ENCODE measurements at regions not wholly inside any gene's neighbourhood (a gene's known extent, or its start where the extent isn't known, plus 50 kb on each side); places are given as distances from the start of the nearest gene placed in this dataset.

DNA sequence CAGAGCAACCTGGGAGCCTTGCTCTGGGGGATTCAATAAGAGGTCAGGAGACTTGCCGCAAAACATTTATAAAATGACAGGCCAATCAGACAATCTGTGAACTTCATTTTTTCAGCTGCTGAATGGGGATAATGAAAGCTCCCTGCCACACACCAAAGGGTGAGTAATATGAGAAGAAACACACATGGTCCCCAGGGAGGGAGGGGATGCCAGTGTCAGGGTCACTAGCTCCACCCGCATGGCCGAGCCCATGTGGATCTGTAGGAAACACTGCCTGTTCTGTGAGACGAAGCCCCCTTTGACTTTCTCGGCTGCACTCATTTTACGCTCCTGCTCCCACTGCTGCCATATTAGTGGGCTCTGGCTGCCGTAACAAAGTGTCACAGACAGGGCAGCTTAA, 521.0 kb upstream of the RAB6C start:
- Histone ChIP-seq H3K4me1 (no peaks in the 10 kb centered on the region), H3K36me3 (no peaks in the 10 kb centered on the region), H3K27ac (no peak overlapping the region), H3K9me3 (no peaks in the 10 kb centered on the region), H3K27me3 (no peaks in the 10 kb centered on the region), H3K4me3 (no peak overlapping the region)
- TF ChIP-seq, protein P1, sequence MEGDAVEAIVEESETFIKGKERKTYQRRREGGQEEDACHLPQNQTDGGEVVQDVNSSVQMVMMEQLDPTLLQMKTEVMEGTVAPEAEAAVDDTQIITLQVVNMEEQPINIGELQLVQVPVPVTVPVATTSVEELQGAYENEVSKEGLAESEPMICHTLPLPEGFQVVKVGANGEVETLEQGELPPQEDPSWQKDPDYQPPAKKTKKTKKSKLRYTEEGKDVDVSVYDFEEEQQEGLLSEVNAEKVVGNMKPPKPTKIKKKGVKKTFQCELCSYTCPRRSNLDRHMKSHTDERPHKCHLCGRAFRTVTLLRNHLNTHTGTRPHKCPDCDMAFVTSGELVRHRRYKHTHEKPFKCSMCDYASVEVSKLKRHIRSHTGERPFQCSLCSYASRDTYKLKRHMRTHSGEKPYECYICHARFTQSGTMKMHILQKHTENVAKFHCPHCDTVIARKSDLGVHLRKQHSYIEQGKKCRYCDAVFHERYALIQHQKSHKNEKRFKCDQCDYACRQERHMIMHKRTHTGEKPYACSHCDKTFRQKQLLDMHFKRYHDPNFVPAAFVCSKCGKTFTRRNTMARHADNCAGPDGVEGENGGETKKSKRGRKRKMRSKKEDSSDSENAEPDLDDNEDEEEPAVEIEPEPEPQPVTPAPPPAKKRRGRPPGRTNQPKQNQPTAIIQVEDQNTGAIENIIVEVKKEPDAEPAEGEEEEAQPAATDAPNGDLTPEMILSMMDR (IDR thresholded peaks at IDR 0.05), result no peak
- DNase-seq (no peak), ATAC-seq (no peak)
- intact Hi-C loops (cut with DNase I), result no loop called here

DNA sequence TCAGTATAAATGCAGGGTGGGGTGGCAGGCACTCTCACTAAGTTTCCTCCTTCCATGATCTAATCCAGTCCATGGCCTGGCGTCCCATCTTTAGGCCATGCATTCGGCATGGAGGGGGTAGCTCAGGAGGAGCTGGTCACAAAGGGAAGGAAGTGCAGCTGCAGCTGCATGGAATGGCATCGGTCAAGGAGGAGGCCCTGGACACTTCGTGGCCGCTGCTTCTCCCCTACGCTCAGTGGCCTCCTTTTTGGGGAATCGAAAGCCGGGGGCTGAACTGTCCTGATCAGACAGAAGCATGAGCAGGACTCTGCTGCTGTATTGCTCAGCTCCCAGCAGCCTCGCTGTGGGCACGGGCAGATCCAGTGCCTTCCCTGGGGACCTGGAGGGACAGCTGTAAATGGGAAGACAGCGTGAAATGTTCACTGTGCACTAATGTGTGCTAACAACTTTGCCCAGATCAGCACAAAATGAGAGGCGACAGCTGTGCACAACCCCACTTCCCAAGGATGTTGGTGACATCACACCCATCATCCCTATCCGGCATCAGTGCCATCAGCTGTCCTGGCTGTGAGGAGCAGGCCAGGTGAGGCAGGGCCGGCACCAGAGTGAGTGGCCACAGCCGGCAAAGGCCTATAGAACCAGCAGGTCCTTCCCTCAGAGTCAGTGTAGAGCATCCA, 520.1 kb upstream of the RAB6C start:
- Histone ChIP-seq H3K27ac (no peak overlapping the region), H3K4me3 (no peak overlapping the region), H3K27me3 (no peaks in the 10 kb centered on the region), H3K36me3 (no peaks in the 10 kb centered on the region), H3K9me3 (peaks cover 0 to 2% of the 10 kb centered on the region in 2 donors), H3K4me1 (no peaks in the 10 kb centered on the region)
- ATAC-seq (no peak), DNase-seq (no peak)
- TF ChIP-seq, protein P1 (IDR thresholded peaks at IDR 0.05), result no peak
- intact Hi-C loops (cut with DNase I), result no loop called here

DNA sequence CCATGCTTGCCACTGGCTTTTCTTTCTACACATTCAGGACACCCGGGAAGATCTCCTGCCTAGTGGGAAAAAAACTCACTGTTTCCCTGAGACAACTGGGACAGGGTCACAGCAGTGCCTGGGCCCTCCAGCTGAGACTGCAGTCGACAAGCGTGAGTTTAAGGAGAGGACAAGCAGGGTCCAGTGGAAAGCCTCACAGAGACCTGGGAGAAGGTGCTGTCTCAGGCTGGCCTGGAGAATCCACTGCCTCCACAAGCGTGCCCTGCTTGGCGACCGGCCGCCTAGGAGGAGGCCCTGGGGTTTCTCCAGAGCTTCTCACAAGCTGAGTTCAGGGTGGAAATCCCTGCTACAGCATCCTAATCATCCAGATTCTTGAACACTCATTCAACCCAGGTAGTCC, 519.6 kb upstream of the RAB6C start:
- no peak overlapping the region for H3K4me3 ChIP-seq
- no peaks in the 10 kb centered on the region for H3K36me3 ChIP-seq
- intact Hi-C loops (cut with DNase I), result no loop called here
- peaks cover 0 to 2% of the 10 kb centered on the region in 2 donors for H3K9me3 ChIP-seq
- H3K4me1 ChIP-seq, result no peaks in the 10 kb centered on the region
- DNase-seq, result no peak
- TF ChIP-seq, protein P1 (IDR thresholded peaks at IDR 0.05), result no peak
- no peaks in the 10 kb centered on the region for H3K27me3 ChIP-seq
- ATAC-seq, result no peak
- no peak overlapping the region for H3K27ac ChIP-seq

DNA sequence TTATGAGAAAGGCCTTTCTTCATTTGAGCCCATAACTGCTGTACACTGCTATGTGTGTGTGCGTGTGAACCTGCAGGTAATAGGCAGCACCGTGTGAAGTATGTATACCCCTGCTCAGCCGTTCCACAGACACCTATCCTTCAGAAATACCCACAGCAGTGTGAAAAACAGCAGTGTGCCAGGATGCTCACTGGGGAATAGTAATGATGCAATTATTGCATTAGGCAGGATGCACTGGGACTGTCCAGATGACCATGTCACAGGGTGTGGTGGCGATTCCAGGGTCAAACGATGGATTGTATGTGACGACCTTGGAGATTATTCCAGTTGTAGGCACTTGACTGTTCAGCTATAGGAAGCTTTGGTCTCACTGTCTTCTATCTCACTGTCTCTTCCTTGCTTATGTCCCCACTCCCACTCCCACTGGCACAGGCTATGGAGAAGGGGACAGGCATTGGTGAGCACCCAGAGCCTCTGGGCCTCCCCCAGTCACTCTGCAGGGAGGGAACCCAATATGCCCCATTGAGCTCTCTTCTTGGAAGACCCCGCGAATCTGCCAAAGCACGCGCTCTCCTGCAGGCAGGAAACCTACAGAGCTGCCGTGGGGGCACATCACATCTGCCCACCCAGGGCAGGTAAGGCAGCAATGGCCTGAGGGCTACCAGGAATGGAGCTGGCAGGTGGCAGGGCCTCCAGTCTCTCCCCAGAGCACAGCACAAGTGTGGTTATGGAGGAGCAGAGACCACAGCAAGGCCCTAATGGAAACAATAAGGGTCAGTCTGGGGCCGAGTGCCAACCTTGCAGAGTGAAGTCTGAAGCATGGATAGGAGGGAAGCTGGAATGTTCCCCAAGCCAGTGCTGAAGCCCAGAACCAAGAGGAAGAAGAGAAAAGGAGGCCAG, 518.9 kb upstream of the RAB6C start:
- no peak for DNase-seq
- H3K4me1 ChIP-seq, result no peaks in the 10 kb centered on the region
- H3K36me3 ChIP-seq, result no peaks in the 10 kb centered on the region
- ATAC-seq, result no peak
- H3K4me3 ChIP-seq, result no peak overlapping the region
- no peak overlapping the region for H3K27ac ChIP-seq
- TF ChIP-seq, protein P1 (IDR thresholded peaks at IDR 0.05), result no peak
- intact Hi-C loops (cut with DNase I), result no loop called here
- H3K27me3 ChIP-seq, result no peaks in the 10 kb centered on the region
- H3K9me3 ChIP-seq, result peaks cover 0 to 2% of the 10 kb centered on the region in 2 donors

DNA sequence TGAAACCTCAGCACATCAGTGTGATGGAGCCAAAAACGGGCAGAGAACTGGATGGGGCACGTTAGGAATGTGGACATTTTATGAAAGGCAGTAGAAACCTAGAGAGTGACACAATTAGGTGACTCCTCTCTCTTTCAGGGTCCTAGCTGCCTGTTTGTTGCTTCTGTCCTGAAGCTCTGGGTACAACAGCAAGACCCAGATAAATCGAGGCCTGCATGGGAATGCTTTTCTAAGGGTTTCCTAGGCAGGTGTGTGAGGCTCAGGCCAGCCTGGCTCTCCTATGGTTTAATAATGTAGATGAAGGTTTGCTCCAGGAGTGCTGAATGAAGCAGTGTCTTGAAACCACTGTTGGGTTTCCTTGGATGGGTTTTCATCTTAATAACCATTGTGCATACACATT, 517.1 kb upstream of the RAB6C start:
- H3K27ac ChIP-seq, result no peak overlapping the region
- H3K36me3 ChIP-seq, result no peaks in the 10 kb centered on the region
- no peaks in the 10 kb centered on the region for H3K4me1 ChIP-seq
- ATAC-seq (no peak), DNase-seq (no peak)
- TF ChIP-seq, protein P1 (IDR thresholded peaks at IDR 0.05), result no peak
- intact Hi-C loops (cut with DNase I), result no loop called here
- H3K27me3 ChIP-seq, result no peaks in the 10 kb centered on the region
- no peak overlapping the region for H3K4me3 ChIP-seq
- H3K9me3 ChIP-seq, result peaks cover 0 to 2% of the 10 kb centered on the region in 2 donors
